ENCODE measurements at regions not wholly inside any gene's neighbourhood (a gene's known extent, or its start where the extent isn't known, plus 50 kb on each side); places are given as distances from the start of the nearest gene placed in this dataset.

DNA sequence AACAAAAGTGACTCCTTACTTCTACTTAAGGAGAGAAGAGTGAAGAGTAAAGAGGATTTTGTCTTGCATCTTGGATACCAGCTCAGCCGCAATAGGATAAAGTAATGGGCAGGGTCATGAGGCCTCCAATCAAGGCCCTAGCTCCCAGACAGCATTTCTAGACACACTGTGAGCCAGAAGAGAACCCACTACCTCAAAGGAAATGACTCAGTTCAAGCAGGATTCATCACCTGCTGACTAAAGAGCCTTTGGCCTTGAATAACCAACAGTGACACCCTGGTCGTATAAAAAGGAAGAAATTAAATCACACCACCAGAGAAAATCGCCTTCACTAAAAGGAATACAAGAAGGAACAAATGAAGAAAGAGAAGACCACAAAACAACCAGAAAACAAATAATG lies 416.1 kb downstream of the PCDH18 start:
- Histone ChIP-seq H3K4me3 (no peak overlapping the region), H3K27me3 (no peaks in the 10 kb centered on the region), H3K9me3 (no peaks in the 10 kb centered on the region), H3K4me1 (no peaks in the 10 kb centered on the region), H3K27ac (no peak overlapping the region), H3K36me3 (no peaks in the 10 kb centered on the region)
- no peak for DNase-seq
- TF ChIP-seq POLR2A (IDR thresholded peaks at IDR 0.05) (no peak), POLR2AphosphoS5 (IDR thresholded peaks at IDR 0.05) (no peak), EP300 (IDR thresholded peaks at IDR 0.05) (no peak)
- TF ChIP-seq, protein P1, sequence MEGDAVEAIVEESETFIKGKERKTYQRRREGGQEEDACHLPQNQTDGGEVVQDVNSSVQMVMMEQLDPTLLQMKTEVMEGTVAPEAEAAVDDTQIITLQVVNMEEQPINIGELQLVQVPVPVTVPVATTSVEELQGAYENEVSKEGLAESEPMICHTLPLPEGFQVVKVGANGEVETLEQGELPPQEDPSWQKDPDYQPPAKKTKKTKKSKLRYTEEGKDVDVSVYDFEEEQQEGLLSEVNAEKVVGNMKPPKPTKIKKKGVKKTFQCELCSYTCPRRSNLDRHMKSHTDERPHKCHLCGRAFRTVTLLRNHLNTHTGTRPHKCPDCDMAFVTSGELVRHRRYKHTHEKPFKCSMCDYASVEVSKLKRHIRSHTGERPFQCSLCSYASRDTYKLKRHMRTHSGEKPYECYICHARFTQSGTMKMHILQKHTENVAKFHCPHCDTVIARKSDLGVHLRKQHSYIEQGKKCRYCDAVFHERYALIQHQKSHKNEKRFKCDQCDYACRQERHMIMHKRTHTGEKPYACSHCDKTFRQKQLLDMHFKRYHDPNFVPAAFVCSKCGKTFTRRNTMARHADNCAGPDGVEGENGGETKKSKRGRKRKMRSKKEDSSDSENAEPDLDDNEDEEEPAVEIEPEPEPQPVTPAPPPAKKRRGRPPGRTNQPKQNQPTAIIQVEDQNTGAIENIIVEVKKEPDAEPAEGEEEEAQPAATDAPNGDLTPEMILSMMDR (IDR thresholded peaks at IDR 0.05), result no peak
- 76 to 90% methylated on average over 3 of the region's 3 CpGs for WGBS, 2 donors
- intact Hi-C loops (cut with DNase I), result no loop called here

GRCh38 chr4:137106733-137107132 lies 425.6 kb downstream of the PCDH18 start:
- TF ChIP-seq, protein P1 (IDR thresholded peaks at IDR 0.05), result no peak
- TF ChIP-seq POLR2A (IDR thresholded peaks at IDR 0.05), result no peak
- TF ChIP-seq EP300 (IDR thresholded peaks at IDR 0.05), result no peak
- no peak for TF ChIP-seq POLR2AphosphoS5 (IDR thresholded peaks at IDR 0.05)
- no peaks in the 10 kb centered on the region for H3K27me3 ChIP-seq
- H3K36me3 ChIP-seq, result no peaks in the 10 kb centered on the region
- intact Hi-C loops (cut with DNase I), result no loop called here
- no peak overlapping the region for H3K4me3 ChIP-seq
- no peak overlapping the region for H3K27ac ChIP-seq
- DNase-seq, result no peak
- no peaks in the 10 kb centered on the region for H3K9me3 ChIP-seq
- 68 to 73% methylated on average over 4 of the region's 4 CpGs for WGBS, 2 donors
- H3K4me1 ChIP-seq, result no peaks in the 10 kb centered on the region

- 73 to 74% methylated on average over 3 of the region's 3 CpGs for WGBS, 2 donors
- H3K4me3 ChIP-seq, result no peak overlapping the region
These were observed 426.0 kb downstream of the PCDH18 start for GRCh38 chr4:137106287-137106686.

DNA sequence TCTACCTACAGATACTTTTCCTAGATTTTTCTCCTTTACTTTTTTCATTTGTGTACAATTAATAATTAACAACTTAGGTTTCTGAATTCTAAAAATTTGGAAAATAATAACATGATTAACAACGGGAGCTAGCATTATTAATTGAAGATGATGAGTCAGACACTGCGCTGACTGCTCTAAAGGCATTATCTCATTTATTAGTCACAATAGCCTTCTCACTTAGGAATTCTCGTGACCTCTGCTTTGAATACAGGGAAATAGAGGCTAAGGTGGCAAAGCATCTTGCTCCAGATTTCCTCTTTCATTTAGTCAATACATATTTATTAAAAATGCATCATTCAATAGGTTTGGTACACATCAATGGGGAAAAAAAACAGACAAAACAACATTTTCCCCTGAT lies 441.3 kb downstream of the PCDH18 start:
- no peak overlapping the region for H3K4me3 ChIP-seq
- no peaks in the 10 kb centered on the region for H3K9me3 ChIP-seq
- intact Hi-C loops (cut with DNase I), result no loop called here
- H3K36me3 ChIP-seq, result no peaks in the 10 kb centered on the region
- no peaks in the 10 kb centered on the region for H3K4me1 ChIP-seq
- no peak overlapping the region for H3K27ac ChIP-seq
- 74 to 86% methylated on average over 3 of the region's 3 CpGs for WGBS, 2 donors
- no peak for DNase-seq
- TF ChIP-seq POLR2AphosphoS5 (IDR thresholded peaks at IDR 0.05) (no peak), POLR2A (IDR thresholded peaks at IDR 0.05) (no peak), EP300 (IDR thresholded peaks at IDR 0.05) (no peak)
- TF ChIP-seq, protein P1 (IDR thresholded peaks at IDR 0.05), result no peak
- H3K27me3 ChIP-seq, result no peaks in the 10 kb centered on the region

More at GRCh38 chr4:137106287-137106686, 426.0 kb downstream of the PCDH18 start:
- H3K4me1 ChIP-seq, result no peaks in the 10 kb centered on the region
- TF ChIP-seq EP300 (IDR thresholded peaks at IDR 0.05) (no peak), POLR2A (IDR thresholded peaks at IDR 0.05) (no peak), POLR2AphosphoS5 (IDR thresholded peaks at IDR 0.05) (no peak)
- TF ChIP-seq, protein P1 (IDR thresholded peaks at IDR 0.05), result no peak
- no peaks in the 10 kb centered on the region for H3K36me3 ChIP-seq
- no peak for DNase-seq
- intact Hi-C loops (cut with DNase I), result no loop called here
- H3K27me3 ChIP-seq, result no peaks in the 10 kb centered on the region
- H3K27ac ChIP-seq, result no peak overlapping the region
- no peaks in the 10 kb centered on the region for H3K9me3 ChIP-seq

- Histone ChIP-seq H3K4me3 (no peak overlapping the region), H3K36me3 (no peaks in the 10 kb centered on the region), H3K27ac (no peak overlapping the region), H3K27me3 (no peaks in the 10 kb centered on the region), H3K4me1 (peaks cover 0 to 10% (median 7%) of the 10 kb centered on the region in 4 donors), H3K9me3 (no peaks in the 10 kb centered on the region)
- intact Hi-C loops (cut with DNase I), result no loop called here
- 54 to 68% methylated on average over 2 of the region's 2 CpGs for WGBS, 2 donors
- no peak for DNase-seq
- TF ChIP-seq, protein P1 (IDR thresholded peaks at IDR 0.05), result no peak
- no peak for TF ChIP-seq POLR2AphosphoS5 (IDR thresholded peaks at IDR 0.05)
- no peak for TF ChIP-seq EP300 (IDR thresholded peaks at IDR 0.05)
- TF ChIP-seq POLR2A (IDR thresholded peaks at IDR 0.05), result no peak
These were observed 448.6 kb downstream of the PCDH18 start for GRCh38 chr4:137083571-137084135.
